Uterus (tissue), 2 donors: ENCODE measurements at regions not wholly inside any gene's neighbourhood (a gene's known extent, or its start where the extent isn't known, plus 50 kb on each side); places are given as distances from the start of the nearest gene placed in this dataset.

Experiments
- POLR2A ChIP-seq, 2 donors: fragments of 450-650 bp; IDR thresholded peaks; one replicate each; pipeline ENCODE4 v1.6.1; 2016; ENCODE audit warnings: antibody characterized with exemption in 2 of 2, mild to moderate bottlenecking in 1 of 2, moderate library complexity in 1 of 2
- TF ChIP-seq, protein P1 (sequence below), 4 experiments: fragments of 200-600 bp in 2 of 4; fragments of 450-650 bp in 2 of 4; sonication (generic) in 2 of 4; IDR thresholded peaks; one replicate each; pipeline ENCODE4 v1.5.1; 2016 to 2019; ENCODE audit warnings: antibody characterized with exemption in 4 of 4, mild to moderate bottlenecking in 2 of 4, moderate library complexity in 1 of 4

DNA sequence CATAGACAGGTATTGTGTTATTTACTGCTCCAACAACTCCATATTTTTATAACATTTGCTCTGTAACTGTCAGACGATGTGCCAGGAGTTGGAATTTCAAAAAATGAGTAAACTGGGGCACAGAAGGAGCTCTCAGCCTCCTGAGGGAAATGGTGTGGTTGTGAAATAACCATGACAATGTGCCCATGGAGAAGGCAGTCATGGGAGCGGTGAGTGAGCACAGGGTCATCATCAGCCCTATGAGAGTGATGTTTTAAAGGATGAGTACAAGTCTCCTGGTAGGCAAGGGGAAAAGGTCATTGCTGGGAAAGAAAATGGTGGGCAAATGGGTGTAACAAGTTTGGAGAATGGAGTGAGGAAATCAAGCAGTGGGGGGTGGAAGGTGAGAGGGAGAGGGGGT lies 115.0 kb upstream of the SEC14L1 start:
- TF ChIP-seq, protein P1, sequence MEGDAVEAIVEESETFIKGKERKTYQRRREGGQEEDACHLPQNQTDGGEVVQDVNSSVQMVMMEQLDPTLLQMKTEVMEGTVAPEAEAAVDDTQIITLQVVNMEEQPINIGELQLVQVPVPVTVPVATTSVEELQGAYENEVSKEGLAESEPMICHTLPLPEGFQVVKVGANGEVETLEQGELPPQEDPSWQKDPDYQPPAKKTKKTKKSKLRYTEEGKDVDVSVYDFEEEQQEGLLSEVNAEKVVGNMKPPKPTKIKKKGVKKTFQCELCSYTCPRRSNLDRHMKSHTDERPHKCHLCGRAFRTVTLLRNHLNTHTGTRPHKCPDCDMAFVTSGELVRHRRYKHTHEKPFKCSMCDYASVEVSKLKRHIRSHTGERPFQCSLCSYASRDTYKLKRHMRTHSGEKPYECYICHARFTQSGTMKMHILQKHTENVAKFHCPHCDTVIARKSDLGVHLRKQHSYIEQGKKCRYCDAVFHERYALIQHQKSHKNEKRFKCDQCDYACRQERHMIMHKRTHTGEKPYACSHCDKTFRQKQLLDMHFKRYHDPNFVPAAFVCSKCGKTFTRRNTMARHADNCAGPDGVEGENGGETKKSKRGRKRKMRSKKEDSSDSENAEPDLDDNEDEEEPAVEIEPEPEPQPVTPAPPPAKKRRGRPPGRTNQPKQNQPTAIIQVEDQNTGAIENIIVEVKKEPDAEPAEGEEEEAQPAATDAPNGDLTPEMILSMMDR (IDR thresholded peaks at IDR 0.05): no peak
- no peak for TF ChIP-seq POLR2A (IDR thresholded peaks at IDR 0.05)
